ENCODE measurements at regions not wholly inside any gene's neighbourhood (a gene's known extent, or its start where the extent isn't known, plus 50 kb on each side); places are given as distances from the start of the nearest gene placed in this dataset.

- TF ChIP-seq POLR2A (IDR thresholded peaks at IDR 0.05): no peak
- TF ChIP-seq, protein P1, sequence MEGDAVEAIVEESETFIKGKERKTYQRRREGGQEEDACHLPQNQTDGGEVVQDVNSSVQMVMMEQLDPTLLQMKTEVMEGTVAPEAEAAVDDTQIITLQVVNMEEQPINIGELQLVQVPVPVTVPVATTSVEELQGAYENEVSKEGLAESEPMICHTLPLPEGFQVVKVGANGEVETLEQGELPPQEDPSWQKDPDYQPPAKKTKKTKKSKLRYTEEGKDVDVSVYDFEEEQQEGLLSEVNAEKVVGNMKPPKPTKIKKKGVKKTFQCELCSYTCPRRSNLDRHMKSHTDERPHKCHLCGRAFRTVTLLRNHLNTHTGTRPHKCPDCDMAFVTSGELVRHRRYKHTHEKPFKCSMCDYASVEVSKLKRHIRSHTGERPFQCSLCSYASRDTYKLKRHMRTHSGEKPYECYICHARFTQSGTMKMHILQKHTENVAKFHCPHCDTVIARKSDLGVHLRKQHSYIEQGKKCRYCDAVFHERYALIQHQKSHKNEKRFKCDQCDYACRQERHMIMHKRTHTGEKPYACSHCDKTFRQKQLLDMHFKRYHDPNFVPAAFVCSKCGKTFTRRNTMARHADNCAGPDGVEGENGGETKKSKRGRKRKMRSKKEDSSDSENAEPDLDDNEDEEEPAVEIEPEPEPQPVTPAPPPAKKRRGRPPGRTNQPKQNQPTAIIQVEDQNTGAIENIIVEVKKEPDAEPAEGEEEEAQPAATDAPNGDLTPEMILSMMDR (IDR thresholded peaks at IDR 0.05): no peak
Measured at GRCh38 chr3:152629363-152630122, 205.4 kb upstream of the P2RY1 start.

Data from esophagus squamous epithelium (tissue), 4 donors.